Central memory CD8-positive, alpha-beta T cell (primary cell): ENCODE measurements at regions not wholly inside any gene's neighbourhood (a gene's known extent, or its start where the extent isn't known, plus 50 kb on each side); places are given as distances from the start of the nearest gene placed in this dataset.
"Not testable (repeated sequence)": the region's sequence is repeated elsewhere in the genome, so short reads cannot be mapped to it uniquely, and the experiment has no call there.

Experiments used
- ATAC-seq: fragments of 150-1000 bp; cut with Tn5 transposase; replicated peaks from 2 replicates; pipeline ENCODE4 v1.10.0; 2022; ENCODE audit warnings: mild to moderate bottlenecking, moderate FRiP score, moderate number of reproducible peaks; ENCODE audit not compliant: poor library complexity, severe bottlenecking; ENCODE audit errors: extremely low read depth
- DNase-seq, 2 donors: peaks; one replicate each; pipeline ENCODE4 v3.0.0; 2021; ENCODE audit warnings: low spot score in 2 of 2
- H3K27ac Mint-ChIP-seq: one replicate; pipeline ENCODE4 v1.8.0; 2022; ENCODE audit warnings: low read depth, mild to moderate bottlenecking, moderate library complexity, mixed read lengths
- H3K27me3 Mint-ChIP-seq: one replicate; pipeline ENCODE4 v1.8.0; 2022; ENCODE audit warnings: mixed read lengths
- H3K36me3 Mint-ChIP-seq: one replicate; pipeline ENCODE4 v1.8.0; 2022; ENCODE audit warnings: mild to moderate bottlenecking, moderate library complexity, mixed read lengths; ENCODE audit not compliant: insufficient read depth
- H3K4me1 Mint-ChIP-seq: one replicate; pipeline ENCODE4 v1.8.0; 2022; ENCODE audit warnings: mixed read lengths
- H3K4me3 Mint-ChIP-seq: one replicate; pipeline ENCODE4 v1.8.0; 2022; ENCODE audit warnings: mild to moderate bottlenecking, moderate library complexity, mixed read lengths
- H3K9me3 Mint-ChIP-seq: one replicate; pipeline ENCODE4 v1.8.0; 2022; ENCODE audit warnings: mixed read lengths

- peaks cover 6% of the 10 kb centered on the region for H3K9me3 Mint-ChIP-seq
Measured at GRCh38 chr11:92107331-92107730, 117.3 kb upstream of the FAT3 start.

GRCh38 chr11:92104349-92104748 is 120.3 kb upstream of the FAT3 start:
- Mint-ChIP-seq H3K9me3 (peaks cover under 1% of the 10 kb centered on the region), H3K4me3 (no peak overlapping the region), H3K27me3 (no peaks in the 10 kb centered on the region), H3K27ac (no peak overlapping the region), H3K36me3 (no peaks in the 10 kb centered on the region), H3K4me1 (no peaks in the 10 kb centered on the region)
- no peak for DNase-seq
- ATAC-seq = no peak

More at GRCh38 chr11:92107331-92107730, 117.3 kb upstream of the FAT3 start:
- Mint-ChIP-seq H3K36me3 (no peaks in the 10 kb centered on the region), H3K4me3 (no peak overlapping the region), H3K27ac (no peak overlapping the region), H3K4me1 (no peaks in the 10 kb centered on the region), H3K27me3 (no peaks in the 10 kb centered on the region)
- DNase-seq = no peak
- no peak for ATAC-seq

- no peak overlapping the region for H3K27ac Mint-ChIP-seq
- ATAC-seq (no peak), DNase-seq (no peak)
- no peak overlapping the region for H3K4me3 Mint-ChIP-seq
- H3K4me1 Mint-ChIP-seq = no peaks in the 10 kb centered on the region
- peaks cover 6% of the 10 kb centered on the region for H3K9me3 Mint-ChIP-seq
- H3K27me3 Mint-ChIP-seq = no peaks in the 10 kb centered on the region
- no peaks in the 10 kb centered on the region for H3K36me3 Mint-ChIP-seq
Measured at GRCh38 chr11:92101920-92102319, 122.7 kb upstream of the FAT3 start.

GRCh38 chr11:92099183-92099582 is 125.4 kb upstream of the FAT3 start:
- no peak for ATAC-seq

GRCh38 chr11:92098172-92098571 is 126.4 kb upstream of the FAT3 start:
- H3K36me3 Mint-ChIP-seq = no peaks in the 10 kb centered on the region
- DNase-seq (no peak), ATAC-seq (no peak)
- no peak overlapping the region for H3K27ac Mint-ChIP-seq
- no peaks in the 10 kb centered on the region for H3K27me3 Mint-ChIP-seq
- H3K4me3 Mint-ChIP-seq = no peak overlapping the region
- H3K9me3 Mint-ChIP-seq = peaks cover 6% of the 10 kb centered on the region
- H3K4me1 Mint-ChIP-seq = no peaks in the 10 kb centered on the region

More at GRCh38 chr11:92099183-92099582, 125.4 kb upstream of the FAT3 start:
- no peaks in the 10 kb centered on the region for H3K36me3 Mint-ChIP-seq
- H3K4me3 Mint-ChIP-seq = no peak overlapping the region
- H3K4me1 Mint-ChIP-seq = no peaks in the 10 kb centered on the region
- H3K27ac Mint-ChIP-seq = no peak overlapping the region
- no peak for DNase-seq
- H3K9me3 Mint-ChIP-seq = peaks cover 6% of the 10 kb centered on the region
- no peaks in the 10 kb centered on the region for H3K27me3 Mint-ChIP-seq

- Mint-ChIP-seq H3K4me3 (no peak overlapping the region), H3K36me3 (no peaks in the 10 kb centered on the region), H3K27me3 (no peaks in the 10 kb centered on the region), H3K27ac (no peak overlapping the region), H3K4me1 (no peaks in the 10 kb centered on the region), H3K9me3 (peaks cover 40% of the 10 kb centered on the region)
- no peak for ATAC-seq
- no peak for DNase-seq
Measured at GRCh38 chr11:92087725-92088537, 136.7 kb upstream of the FAT3 start.

DNA sequence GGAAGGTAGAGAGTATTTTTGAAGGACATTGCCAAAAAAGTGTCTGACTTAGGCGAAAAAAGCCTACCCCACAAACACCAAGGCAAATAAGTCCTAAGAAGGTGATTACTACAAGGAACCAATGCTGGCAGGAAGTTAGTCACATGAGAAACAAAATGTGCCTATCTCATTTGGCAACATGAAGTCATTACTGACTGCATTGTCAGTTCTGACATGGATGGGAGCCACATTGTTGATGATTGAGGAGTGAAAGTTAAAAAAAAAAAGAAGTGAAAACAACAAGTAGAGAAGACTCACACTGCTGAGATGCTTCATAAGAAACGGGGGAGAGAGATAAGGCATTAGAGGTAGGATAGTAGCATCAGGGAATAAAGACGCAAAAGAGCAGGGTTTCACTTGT is 141.5 kb upstream of the FAT3 start:
- Mint-ChIP-seq H3K36me3 (no peaks in the 10 kb centered on the region), H3K27ac (no peak overlapping the region), H3K4me1 (no peaks in the 10 kb centered on the region), H3K4me3 (no peak overlapping the region), H3K27me3 (no peaks in the 10 kb centered on the region), H3K9me3 (peaks cover 40% of the 10 kb centered on the region)
- ATAC-seq (no peak), DNase-seq (no peak)

- H3K4me3 Mint-ChIP-seq = no peak overlapping the region
- H3K27ac Mint-ChIP-seq = no peak overlapping the region
Measured at GRCh38 chr11:92082652-92083051, 142.0 kb upstream of the FAT3 start.

GRCh38 chr11:92074498-92074897 is 150.1 kb upstream of the FAT3 start:
- H3K9me3 Mint-ChIP-seq = peaks cover 25% of the 10 kb centered on the region
- not testable (repeated sequence) for H3K36me3 Mint-ChIP-seq, H3K4me1 Mint-ChIP-seq, H3K27me3 Mint-ChIP-seq, H3K4me3 Mint-ChIP-seq, DNase-seq, H3K27ac Mint-ChIP-seq, ATAC-seq

More at GRCh38 chr11:92082652-92083051, 142.0 kb upstream of the FAT3 start:
- Mint-ChIP-seq H3K9me3 (peaks cover 40% of the 10 kb centered on the region), H3K27me3 (no peaks in the 10 kb centered on the region), H3K4me1 (no peaks in the 10 kb centered on the region), H3K36me3 (no peaks in the 10 kb centered on the region)
- DNase-seq = no peak
- no peak for ATAC-seq

DNA sequence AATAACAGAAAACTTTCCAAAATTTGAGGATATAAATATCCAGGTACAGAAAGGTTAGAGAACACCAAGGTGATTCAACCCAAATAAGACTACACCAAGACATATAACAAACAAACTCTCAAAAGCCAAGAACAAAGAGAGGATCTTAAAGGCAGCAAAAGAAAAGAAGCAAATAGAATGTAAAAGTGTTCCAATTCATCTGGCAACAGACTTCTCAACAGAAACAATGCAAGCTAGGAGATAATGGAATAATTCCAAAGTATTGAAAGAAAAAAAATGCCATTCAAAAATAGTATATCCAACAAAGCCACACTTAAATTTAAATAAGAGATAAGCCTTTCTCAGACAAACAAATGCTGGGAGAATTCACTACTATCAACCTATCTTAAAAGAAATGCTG is 153.0 kb upstream of the FAT3 start:
- Mint-ChIP-seq H3K27me3 (no peaks in the 10 kb centered on the region), H3K4me3 (no peak overlapping the region), H3K9me3 (peaks cover 15% of the 10 kb centered on the region), H3K36me3 (no peaks in the 10 kb centered on the region), H3K27ac (no peak overlapping the region), H3K4me1 (no peaks in the 10 kb centered on the region)
- no peak for DNase-seq
- no peak for ATAC-seq

DNA sequence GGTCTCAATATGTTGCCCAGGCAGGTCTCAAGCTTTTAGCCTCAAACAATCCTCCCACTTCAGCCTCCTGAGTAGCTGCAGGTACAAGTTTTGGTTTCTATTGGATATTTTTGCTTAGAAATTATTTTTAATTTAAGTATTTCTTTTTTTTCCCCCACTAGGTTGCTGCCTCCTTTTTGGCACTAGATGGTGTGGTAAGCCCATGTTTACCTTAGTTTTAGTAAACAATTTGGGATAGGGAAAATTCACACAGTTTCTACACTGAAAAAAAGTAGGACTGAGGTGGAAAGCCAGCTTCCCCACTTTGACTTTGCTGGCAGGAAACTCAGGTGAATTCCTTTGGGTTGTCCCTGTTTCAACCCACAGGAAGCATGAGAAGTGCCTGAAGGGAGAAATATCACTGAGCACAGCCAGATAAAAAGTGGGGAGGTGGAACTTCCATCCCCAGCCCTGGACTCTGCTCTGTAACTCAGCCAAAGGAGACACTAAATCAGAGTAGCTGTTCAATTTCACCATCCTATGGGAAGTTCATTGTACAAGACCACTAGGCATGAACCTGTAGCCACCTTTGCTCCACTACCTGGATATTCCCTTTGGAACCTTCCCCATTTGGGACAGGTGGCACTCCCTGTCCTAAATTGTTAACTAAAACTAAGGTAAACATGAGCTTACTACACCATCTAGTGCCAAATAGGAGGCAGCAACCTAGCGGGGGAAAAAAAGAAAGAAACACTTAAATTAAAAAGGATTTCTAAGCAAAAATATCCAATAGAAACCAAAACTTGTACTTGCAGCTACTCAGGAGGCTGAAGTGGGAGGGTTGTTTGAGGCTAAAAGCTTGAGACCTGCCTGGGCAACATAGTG is 154.4 kb upstream of the FAT3 start:
- peaks cover 15% of the 10 kb centered on the region for H3K9me3 Mint-ChIP-seq
- no peaks in the 10 kb centered on the region for H3K27me3 Mint-ChIP-seq
- no peak overlapping the region for H3K27ac Mint-ChIP-seq
- DNase-seq = no peak
- H3K4me1 Mint-ChIP-seq = no peaks in the 10 kb centered on the region
- H3K36me3 Mint-ChIP-seq = no peaks in the 10 kb centered on the region
- H3K4me3 Mint-ChIP-seq = no peak overlapping the region
- no peak for ATAC-seq

- Mint-ChIP-seq H3K9me3 (peaks cover 14% of the 10 kb centered on the region), H3K4me3 (no peak overlapping the region), H3K36me3 (peaks cover 3% of the 10 kb centered on the region), H3K27ac (no peak overlapping the region), H3K27me3 (no peaks in the 10 kb centered on the region), H3K4me1 (no peaks in the 10 kb centered on the region)
- no peak for DNase-seq
- ATAC-seq = no peak
Measured at GRCh38 chr11:92067016-92067415, 157.6 kb upstream of the FAT3 start.
